HG03103 (cell line): ENCODE measurements at regions not wholly inside any gene's neighbourhood (a gene's known extent, or its start where the extent isn't known, plus 50 kb on each side); places are given as distances from the start of the nearest gene placed in this dataset.

Source experiments
- ATAC-seq: cut with Tn5 transposase; IDR thresholded peaks from one replicate; pipeline ENCODE4 v1.9.1; 2021; ENCODE audit warnings: low read depth; ENCODE audit not compliant: unreplicated experiment

DNA sequence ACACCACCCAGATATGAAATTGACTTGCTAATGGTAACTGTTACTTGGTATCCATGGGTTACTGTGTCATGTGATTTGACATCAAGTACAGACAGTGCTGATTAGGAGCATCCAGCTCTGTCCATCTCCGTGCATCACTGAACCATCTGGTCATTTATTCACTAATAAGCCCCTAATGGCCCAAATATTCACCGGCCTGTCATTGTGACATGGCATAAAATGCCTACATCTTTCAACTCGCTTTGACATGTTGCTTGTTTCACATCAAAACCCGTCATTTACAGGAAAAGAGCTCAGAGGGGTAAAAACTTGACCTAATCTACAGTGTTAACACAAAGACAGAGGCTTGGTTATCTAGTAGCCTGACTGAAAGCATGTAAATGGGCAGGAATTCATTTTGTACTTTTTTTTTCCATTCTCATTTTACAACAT is 308.9 kb upstream of the ATP5MC3 start:
- no peak for ATAC-seq

DNA sequence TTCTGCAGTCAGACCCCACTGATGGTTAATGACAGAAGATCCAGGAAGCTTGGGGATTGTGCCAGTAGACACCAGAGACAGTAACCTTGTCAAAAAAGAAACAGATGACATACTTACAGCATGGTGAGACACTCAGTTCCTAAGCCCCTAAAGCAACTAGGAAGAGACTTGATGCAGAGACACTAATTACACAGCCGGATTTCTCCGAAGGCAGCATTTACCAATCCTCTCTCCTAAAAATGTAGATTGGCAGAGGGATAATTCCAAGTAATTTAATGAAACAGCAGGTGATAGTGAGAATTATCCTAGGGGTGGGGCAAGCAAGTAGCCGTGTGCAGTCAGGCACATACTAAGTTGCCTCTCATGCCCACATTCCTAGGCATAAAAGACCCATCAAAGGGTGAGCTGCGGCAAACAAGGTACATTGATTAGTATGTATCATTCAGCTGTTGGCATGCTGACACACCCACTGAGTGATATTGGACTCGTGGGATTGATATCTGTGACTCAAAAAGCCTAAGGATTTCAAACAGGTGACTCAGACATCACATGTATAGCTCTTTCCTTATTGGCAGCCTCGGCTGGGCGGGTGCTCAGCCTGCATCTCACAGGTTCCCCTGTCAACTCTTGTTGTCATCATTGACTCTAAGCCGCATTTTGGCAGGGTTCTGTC is 296.7 kb upstream of the ATP5MC3 start:
- ATAC-seq = no peak

DNA sequence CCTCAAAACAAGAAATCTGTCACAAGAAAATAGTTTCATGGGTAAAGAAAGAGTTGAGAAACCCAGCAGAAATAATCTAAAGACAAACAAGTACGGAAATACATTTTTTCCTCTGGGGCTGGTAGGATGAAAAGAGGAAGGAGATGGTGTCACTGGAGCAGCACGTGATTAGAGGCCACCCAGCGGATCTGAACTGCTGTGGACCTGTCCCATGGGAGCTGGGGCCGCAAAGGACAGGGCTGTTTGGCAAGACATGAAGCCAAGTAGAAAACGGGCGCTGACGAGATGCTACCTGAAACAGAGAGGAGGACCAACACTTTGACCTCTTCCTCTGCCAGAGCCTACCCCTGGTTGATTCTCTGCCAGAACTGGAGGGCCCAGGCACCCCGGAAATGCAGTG is 295.4 kb upstream of the ATP5MC3 start:
- no peak for ATAC-seq

DNA sequence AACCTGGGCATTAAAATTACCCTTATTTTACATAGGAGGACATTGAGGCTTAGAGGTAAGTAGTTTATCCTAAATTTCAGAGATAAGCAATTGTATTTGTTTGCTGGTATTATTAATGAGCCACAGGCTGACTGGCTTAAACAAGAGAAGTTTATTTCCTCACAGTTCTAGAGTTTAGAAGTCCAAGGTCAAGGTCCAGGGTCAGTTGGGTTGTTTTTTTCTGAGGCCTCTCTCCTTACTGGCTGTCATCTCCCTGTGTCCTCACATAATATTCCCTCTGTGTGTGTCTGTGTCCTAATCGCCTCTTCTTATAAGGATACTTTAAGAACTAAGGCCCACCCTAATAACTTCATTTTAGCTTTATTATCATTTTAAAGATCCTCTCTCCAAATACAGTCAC is 294.9 kb upstream of the ATP5MC3 start:
- no peak for ATAC-seq

DNA sequence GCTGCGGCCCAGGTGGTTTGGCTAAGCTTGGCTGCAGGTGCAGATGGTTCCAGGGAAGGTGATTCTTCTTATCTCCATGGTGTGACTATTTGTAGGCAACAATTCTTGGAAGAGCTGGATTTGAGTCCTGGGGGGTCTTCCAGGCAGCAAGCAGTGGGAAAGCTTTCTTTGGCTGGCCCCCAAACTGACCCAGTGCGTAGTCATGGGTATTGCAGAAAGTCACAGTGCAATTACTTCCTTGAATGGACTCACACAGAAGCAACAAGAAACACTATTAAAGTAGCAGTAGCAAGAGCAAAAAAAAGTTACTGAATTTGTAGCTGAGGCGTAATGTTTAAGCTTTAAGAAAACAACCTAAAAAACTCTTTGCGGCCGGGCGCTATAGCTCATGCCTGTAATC is 293.6 kb upstream of the ATP5MC3 start:
- ATAC-seq = no peak

DNA sequence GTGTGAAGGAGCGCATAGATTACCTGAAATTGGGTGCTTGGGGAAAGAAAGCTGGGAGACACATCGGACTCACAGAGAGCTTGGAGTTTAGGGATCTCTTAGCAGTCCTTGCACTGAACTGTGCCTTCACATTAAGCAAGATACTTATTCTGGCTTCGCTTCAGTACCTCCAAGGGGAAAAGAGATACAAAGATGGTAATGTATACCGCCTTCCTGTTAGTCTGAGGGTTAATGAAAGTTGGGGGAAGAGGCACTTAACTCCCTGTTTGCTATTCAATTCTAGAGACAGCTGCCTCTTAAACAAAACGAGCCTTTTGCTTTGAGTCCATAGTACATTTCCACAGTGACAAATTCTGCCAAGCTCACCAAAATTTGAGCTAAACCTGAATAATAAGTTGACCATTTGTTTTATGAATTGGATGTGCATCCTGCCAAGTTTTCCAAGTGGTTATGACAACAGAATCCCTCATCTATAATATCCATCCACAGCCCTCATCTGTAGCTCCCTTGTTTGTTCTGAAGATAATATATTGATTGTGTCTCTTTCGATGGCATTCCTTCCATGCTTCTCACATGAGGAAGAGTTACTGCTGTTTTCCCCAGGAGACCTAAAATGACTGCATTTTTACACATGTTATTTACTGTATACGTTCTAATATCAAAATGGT is 287.1 kb upstream of the ATP5MC3 start:
- ATAC-seq = no peak

DNA sequence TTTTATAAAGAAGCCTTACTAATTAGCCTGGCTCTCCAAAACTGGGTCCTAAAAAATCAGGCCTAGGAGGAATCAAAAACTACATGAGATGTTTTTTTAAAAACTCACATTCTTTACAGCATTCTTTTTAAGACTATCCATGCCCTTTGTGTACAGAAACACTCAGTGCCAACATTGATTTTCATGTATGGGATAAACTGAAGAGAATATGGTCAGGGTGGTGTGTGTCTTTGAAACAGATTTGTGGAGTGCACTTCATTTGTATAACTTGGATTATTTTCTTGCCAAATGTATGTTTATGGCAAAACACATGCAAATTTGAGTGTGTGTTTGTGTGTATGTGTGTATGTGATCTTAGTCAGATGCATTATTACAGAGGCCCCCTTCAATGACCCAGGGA is 283.6 kb upstream of the ATP5MC3 start:
- no peak for ATAC-seq

DNA sequence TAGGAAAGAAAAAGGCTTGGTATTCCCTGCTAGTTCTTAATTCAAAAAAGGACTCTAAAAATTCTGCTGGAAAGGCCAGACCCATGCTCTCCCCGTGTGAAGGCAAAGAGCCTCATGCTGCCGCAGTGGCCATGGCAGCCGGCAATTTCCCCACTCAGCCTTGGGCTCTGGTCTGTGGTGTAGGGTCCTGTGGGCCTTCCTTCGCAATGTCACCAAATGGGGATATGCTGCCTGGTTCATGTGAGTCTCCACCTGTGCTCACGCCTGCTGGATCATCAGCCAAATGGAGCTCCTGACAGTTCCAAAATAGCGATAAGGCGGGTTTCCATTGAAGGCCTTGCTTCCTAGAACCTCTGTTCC is 282.8 kb upstream of the ATP5MC3 start:
- no peak for ATAC-seq

DNA sequence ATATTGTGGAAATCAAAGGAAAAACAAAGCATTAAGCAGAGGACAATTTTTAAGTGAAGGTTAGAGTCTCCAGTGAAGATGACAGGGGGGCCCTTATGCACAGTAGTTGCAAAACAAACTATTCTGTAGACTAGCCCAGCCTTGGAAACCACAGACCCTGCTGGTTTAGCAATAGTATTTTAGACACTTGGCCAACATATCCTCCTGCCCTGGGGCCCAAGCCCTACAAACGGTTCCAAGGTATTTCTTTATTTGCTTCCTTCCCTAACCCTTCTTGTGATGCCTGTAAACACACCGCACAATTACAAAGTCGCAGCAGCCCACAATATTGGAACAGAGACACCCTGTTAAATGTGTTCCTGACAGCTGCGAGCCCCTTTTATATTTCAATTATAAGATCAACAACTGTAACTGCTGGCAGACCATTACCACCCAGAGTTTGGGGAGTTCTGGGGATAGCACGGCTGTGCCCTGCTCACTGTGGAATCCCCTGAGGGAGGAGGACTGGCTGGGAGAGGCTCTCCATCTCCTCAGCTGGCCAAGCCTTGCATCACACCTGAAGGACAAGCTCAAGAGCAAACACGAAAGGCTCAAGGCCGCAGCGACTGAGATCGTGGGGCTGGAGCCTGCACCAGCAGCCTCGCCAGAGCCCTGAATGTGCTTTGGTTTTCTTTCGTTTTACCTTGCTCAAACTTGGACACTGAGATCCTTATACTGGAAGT is 282.2 kb upstream of the ATP5MC3 start:
- no peak for ATAC-seq

DNA sequence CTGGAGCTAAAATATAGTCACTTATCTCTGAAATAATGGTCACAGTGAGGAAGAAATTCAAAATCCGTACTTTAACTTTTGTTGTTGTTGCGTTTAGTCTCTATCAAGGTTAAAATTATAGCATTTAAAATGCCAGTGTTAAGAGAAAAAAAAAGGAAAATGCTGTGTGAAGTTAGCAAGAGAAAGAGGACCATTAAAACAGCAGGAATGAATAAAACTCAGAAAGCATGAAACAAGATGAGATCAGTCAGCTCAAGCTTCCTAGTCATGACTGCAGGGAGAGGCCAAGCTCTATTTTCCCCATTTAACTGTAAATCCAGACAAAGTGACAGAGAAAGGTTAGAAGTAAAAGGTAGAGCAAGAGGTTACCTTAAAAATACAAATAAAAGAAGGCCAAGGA is 281.7 kb upstream of the ATP5MC3 start:
- ATAC-seq = no peak

DNA sequence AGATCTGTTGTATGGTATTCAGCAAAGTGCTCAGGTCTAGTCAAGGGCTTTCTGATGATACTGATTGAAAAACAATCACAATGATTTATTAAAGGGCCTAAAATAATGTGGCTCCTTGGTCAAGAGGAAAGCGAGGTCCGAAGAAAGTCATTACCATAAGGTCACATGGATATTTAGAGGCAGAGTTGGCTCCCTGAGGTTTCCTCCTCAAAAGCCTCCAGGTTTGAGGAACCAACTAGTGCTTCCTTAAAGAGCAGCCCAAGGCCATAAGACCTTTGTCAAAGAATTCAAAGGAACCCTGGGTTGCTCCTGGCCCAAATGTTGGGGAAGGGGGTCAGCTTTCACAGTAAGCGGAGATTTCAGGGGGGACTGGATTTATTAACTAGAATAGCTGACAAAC is 280.7 kb upstream of the ATP5MC3 start:
- ATAC-seq = no peak

DNA sequence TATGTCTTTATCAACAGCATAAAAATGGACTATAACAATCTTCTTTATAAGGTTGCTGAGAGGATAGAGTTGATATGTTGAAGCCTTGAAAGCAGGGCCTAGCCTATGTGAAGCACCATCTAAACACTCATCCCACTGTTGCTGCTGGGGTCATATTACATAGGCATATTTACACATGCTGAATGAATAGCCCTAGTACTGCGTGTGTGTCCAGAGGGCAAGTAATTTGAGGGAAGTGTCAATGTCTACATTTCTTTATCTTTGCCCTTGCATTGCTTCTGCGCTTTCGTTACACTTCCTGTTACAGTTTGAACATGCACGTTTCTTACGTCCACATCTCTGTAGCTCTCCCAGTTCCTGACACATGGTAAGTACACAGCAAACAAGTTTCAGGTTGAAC is 280.3 kb upstream of the ATP5MC3 start:
- ATAC-seq = no peak

DNA sequence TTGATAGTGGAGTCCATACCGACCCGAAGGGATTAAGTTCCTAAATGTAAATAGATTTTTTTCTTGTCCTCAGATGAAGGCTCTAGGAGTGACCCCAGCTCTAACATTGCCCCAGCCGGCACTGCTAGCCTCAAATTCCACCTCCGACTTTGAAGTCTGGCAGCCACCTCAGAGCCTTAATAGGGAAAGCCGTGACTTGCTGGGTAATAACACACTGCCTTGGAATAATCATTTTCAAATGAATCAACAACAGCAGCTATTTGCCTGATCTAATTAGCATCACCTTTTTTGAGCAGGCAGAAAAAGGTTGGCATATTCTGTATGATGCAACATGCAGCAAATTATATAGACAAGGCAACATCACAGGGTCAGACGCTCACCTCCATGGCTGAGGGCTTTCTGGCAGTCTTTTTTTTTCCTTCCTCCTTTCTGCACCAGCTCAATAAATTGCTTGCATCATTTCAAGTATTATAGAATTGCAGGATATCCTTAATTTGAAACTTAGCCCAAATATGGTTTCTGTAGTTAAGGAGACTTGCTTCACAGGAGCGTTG is 276.5 kb upstream of the ATP5MC3 start:
- ATAC-seq = no peak

DNA sequence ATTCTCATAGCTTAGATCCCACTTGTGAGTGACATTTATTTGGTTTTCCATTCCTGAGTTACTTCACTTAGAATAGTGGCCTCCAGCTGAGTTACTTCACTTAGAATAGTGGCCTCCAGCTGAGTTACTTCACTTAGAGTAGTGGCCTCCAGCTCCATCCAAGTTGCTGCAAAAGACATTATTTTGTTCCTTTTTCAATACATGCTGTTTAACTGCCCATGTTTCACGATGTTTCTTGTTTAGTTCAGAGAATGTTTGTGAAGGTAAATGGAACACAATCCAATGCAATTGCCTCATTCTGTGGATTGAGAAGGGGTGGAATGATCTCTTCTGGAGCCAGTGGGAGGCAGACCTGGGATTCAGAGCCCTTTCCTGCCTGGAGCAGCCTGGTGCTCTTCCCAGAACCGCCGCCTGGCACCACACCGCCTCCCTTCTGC is 273.5 kb upstream of the ATP5MC3 start:
- ATAC-seq = no peak

DNA sequence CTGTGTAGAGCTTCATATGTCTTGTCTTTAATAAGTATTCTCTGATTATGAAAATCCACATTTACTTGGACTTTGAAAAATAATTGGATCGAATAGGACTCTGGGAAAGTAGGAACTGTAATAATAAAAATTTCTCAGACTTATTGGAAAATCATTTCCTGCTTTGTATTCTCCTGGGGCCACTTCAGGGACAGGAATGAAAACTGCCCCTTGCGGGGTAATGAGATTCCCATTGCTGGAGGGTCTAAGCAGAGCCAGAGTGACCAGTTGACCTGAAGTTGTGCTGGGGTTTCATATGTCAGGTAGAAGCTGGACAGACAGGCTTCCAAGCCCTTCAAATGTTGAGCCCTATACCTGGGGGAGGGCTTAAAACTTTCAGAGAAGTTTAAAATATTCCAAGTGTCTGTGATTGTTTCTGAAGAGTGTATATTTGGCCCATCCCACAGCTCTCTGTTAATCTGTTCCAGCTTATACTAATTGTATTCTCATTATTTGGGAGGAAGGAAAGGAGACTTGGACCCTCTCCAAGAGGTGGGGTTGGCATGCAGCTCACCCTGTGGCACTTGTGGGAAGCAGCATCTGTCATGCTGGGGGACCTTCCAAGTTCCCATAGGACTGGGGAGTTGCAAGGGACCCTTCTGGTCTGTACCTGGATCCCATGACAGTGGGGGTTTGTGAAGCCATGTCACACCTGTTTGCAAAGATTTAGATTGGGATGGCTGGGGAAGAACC is 268.7 kb upstream of the ATP5MC3 start:
- no peak for ATAC-seq

DNA sequence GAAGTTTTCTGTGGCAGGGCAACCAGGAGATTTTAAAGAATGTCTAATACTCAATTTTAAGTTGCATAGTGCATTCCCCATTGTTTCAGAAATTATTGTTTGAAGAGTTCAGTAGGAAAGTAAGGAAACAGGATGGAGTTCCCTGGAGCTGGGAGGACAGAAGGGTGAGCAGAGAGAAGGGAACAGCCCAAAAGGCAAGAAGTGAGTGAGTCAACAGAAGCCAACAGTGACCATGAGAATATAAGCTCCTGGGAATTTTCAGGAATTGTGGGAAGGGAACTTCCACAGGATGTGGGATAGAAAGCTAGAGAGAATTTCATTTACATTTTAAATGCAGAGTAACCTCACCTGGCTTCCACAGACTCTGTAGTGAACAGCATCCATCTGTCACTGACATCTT is 268.1 kb upstream of the ATP5MC3 start:
- no peak for ATAC-seq

DNA sequence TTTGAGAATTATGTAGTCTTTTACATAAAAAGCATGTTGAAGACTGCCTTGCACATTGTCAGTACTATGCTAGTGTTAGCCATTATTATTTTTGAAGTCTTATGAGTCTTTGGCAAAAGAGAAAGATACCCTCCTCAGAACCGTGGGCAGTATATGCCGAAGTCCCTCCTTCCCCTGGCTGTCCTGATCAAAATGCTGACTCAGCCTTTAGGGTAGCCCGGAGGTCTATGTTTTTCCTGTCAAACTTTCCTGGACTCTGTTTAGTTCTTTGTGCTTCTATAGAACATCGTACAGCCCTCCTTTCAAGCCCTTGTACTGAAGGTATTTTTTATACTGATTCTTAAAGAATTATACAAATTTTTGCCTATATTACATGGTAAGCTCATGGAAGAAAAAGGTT is 264.7 kb upstream of the ATP5MC3 start:
- ATAC-seq = no peak

DNA sequence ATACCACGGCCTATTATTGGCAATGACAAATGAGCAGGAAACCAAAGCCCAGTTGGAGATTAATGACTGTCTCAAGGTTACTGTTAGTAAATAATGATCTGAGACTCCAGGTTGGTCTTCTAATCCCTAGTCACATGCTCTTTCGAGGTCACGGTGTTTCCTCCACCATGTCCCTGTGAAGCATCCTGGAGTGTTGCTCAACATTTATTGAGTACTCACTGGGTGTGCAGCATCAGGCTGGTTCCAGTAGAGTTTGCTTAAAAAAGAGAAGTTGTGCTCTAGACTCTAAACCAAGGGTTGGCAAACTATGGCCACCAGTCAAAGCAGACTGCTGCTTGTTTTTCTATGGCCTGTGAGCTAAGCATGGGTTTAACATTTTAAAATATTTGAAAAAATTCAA is 263.8 kb upstream of the ATP5MC3 start:
- no peak for ATAC-seq

DNA sequence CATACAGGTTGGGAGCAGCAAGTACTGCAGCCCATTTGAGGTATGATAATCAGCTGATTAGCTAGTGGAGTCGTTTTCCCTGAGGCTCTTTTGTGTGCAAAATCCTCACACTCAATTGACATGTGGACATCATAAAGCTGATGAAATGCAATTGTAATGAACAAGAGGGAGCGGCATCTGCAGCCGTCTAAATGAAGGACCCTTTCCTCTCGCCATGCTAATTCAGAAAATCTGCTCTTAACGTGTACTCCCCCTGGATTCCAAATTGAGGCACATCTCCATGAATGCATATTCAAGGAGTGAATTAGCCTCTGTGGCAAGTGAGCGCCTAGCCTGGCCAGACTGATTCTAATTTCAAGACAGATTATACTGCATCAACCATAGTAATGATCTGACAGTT is 260.9 kb upstream of the ATP5MC3 start:
- ATAC-seq = no peak

DNA sequence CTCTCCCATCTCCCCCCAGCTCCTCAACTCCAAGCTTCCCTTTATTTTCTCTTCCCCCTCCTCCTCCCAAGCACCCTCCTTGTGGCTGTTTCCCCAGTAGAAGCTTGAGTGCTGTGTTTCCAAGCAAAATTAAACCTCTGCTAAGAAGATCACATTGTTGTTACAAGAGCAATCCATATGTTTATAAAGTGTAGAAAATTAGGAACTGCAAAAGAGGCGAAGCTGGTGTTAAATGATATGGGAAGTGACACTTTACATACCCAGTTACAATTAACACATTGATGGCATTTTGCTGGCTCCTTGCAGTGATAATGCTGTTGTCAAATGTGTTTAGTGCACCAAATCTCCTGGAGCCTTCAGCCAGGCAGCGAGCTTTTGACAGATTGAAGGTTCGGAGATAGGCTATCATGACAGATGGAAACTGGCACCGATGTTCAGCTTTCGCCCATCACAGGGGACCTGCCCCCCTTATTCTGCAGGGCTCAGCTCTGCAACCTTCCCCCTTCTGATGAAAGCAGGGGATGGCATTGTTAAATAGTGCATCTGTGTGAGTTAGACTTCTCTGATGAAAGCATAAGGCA is 259.8 kb upstream of the ATP5MC3 start:
- no peak for ATAC-seq

DNA sequence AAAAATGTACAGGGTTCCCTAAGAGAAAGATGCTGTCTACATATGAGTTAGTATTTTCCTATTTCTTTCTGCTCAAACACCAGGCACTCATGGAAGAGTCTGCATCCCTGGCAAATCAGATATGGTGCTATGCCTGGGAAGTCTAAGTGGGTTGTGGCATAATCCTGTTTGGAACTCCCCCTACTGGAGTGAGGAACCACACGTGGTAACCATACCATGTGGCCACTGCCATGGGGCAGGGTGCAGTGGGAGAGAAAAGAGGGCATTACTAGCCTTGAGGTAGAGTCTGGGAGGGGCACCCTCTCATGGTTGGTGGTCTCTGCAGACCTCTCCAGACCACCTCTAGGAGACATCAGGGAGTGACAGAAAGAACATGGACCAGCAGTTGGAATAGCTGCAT is 257.9 kb upstream of the ATP5MC3 start:
- ATAC-seq = no peak
